GM23338 (cell line): ENCODE measurements at regions not wholly inside any gene's neighbourhood (a gene's known extent, or its start where the extent isn't known, plus 50 kb on each side); places are given as distances from the start of the nearest gene placed in this dataset.

ENCODE experiments used
- ATAC-seq: fragments of 200-7000 bp; cut with Tn5 transposase; 3 replicates; pipeline ENCODE4 v1.9.1; 2020
- DNase-seq: peaks from one replicate; pipeline ENCODE4 v3.0.0-alpha.2; 2015; ENCODE audit warnings: low spot score
- H2AFZ ChIP-seq: fragments of 200-600 bp; sonication (generic); 2 replicates; pipeline ENCODE4 v1.8.0; 2016; ENCODE audit warnings: antibody characterized with exemption, mild to moderate bottlenecking, moderate library complexity
- H3F3A ChIP-seq: fragments of 200-600 bp; sonication (generic); replicated peaks from 2 replicates; pipeline ENCODE4 v1.8.0; 2017; ENCODE audit warnings: antibody characterized with exemption, mixed run types, low read depth
- H3K27ac ChIP-seq: fragments of 200-600 bp; sonication (generic); 2 replicates; pipeline ENCODE4 v1.6.1; 2016; ENCODE audit warnings: low read depth
- H3K27me3 ChIP-seq: fragments of 200-600 bp; sonication (generic); 2 replicates; pipeline ENCODE4 v1.8.0; 2016; ENCODE audit warnings: mild to moderate bottlenecking, mixed run types, moderate library complexity; ENCODE audit not compliant: insufficient read depth
- H3K36me3 ChIP-seq: fragments of 200-600 bp; sonication (generic); 2 replicates; pipeline ENCODE4 v1.8.0; 2016; ENCODE audit warnings: mild to moderate bottlenecking; ENCODE audit not compliant: insufficient read depth
- H3K4me1 ChIP-seq: fragments of 200-600 bp; sonication (generic); 2 replicates; pipeline ENCODE4 v1.8.0; 2016; ENCODE audit warnings: mild to moderate bottlenecking, moderate library complexity; ENCODE audit not compliant: insufficient read depth
- H3K4me2 ChIP-seq: fragments of 200-600 bp; sonication (generic); 2 replicates; pipeline ENCODE4 v1.7.1; 2017; ENCODE audit warnings: mixed run types
- H3K4me3 ChIP-seq: fragments of 200-600 bp; sonication (generic); 2 replicates; pipeline ENCODE4 v1.6.1; 2016; ENCODE audit warnings: mixed run types
- H3K79me2 ChIP-seq: fragments of 200-600 bp; sonication (generic); replicated peaks from 2 replicates; pipeline ENCODE4 v1.8.0; 2017; ENCODE audit warnings: mild to moderate bottlenecking; ENCODE audit not compliant: insufficient read depth
- H3K9me2 ChIP-seq: fragments of 200-600 bp; sonication (generic); 2 replicates; pipeline ENCODE4 v1.8.0; 2017; ENCODE audit not compliant: insufficient read depth
- H4K20me1 ChIP-seq: fragments of 200-600 bp; sonication (generic); replicated peaks from 2 replicates; pipeline ENCODE4 v1.8.0; 2017; ENCODE audit warnings: mild to moderate bottlenecking; ENCODE audit not compliant: insufficient read depth
- H3K27ac Mint-ChIP-seq: 2 replicates; pipeline ENCODE4 v1.8.0; 2020; ENCODE audit warnings: inconsistent platforms, mild to moderate bottlenecking, moderate library complexity, mixed read lengths
- H3K27me3 Mint-ChIP-seq: 3 replicates; pipeline ENCODE4 v1.8.0; 2022; ENCODE audit warnings: low read depth, mild to moderate bottlenecking, moderate library complexity, mixed read lengths, inconsistent platforms; ENCODE audit not compliant: insufficient read depth, poor library complexity
- H3K36me3 Mint-ChIP-seq: 3 replicates; pipeline ENCODE4 v1.8.0; 2021; ENCODE audit warnings: low read depth, mild to moderate bottlenecking, inconsistent platforms, moderate library complexity, mixed read lengths
- H3K4me1 Mint-ChIP-seq: 3 replicates; pipeline ENCODE4 v1.8.0; 2020; ENCODE audit warnings: mild to moderate bottlenecking, inconsistent platforms, mixed read lengths
- H3K4me3 Mint-ChIP-seq: 3 replicates; pipeline ENCODE4 v1.8.0; 2021; ENCODE audit warnings: moderate library complexity, mild to moderate bottlenecking, inconsistent platforms, mixed read lengths
- H3K9me3 Mint-ChIP-seq: 3 replicates; pipeline ENCODE4 v1.8.0; 2020; ENCODE audit warnings: moderate library complexity, mild to moderate bottlenecking, inconsistent platforms, mixed read lengths
- CREB1 ChIP-seq: fragments of 250-450 bp; sonication (Bioruptor Pico); IDR thresholded peaks from 2 replicates; pipeline ENCODE4 v1.5.0; 2020; ENCODE audit warnings: low read depth, mild to moderate bottlenecking, moderate library complexity
- CTCF ChIP-seq, 2 experiments: fragments of 200-600 bp in 1 of 2; sonication (generic) in 1 of 2; conservative IDR thresholded peaks; 2 replicates each; pipeline versions ENCODE4 v1.5.1 to v1.6.1; 2016 to 2017; ENCODE audit warnings: antibody characterized with exemption in 2 of 2, low read depth in 2 of 2, mild to moderate bottlenecking in 2 of 2, moderate library complexity in 1 of 2
- ETS1 ChIP-seq: IDR thresholded peaks from 2 replicates; pipeline ENCODE4 v1.6.1; 2016; ENCODE audit warnings: antibody characterized with exemption
- EZH2 ChIP-seq: fragments of 200-600 bp; sonication (generic); IDR thresholded peaks from one replicate; pipeline ENCODE4 v1.8.0; 2017; ENCODE audit warnings: antibody characterized with exemption, mild to moderate bottlenecking, low read depth; ENCODE audit not compliant: unreplicated experiment
- EZH2phosphoT487 ChIP-seq: fragments of 200-600 bp; sonication (generic); IDR thresholded peaks from one replicate; pipeline ENCODE4 v1.8.1; 2018; ENCODE audit warnings: antibody characterized with exemption; ENCODE audit not compliant: unreplicated experiment
- JUNB ChIP-seq: IDR thresholded peaks from one replicate; pipeline ENCODE4 v1.6.1; 2016; ENCODE audit warnings: antibody characterized with exemption; ENCODE audit not compliant: unreplicated experiment
- NANOG ChIP-seq: IDR thresholded peaks from 2 replicates; pipeline ENCODE4 v1.6.1; 2016; ENCODE audit warnings: antibody characterized with exemption, borderline replicate concordance
- POLR2AphosphoS5 ChIP-seq: IDR thresholded peaks from 2 replicates; pipeline ENCODE4 v1.6.1; 2016; ENCODE audit warnings: antibody characterized with exemption, low read depth
- REST ChIP-seq: IDR thresholded peaks from one replicate; pipeline ENCODE4 v1.6.1; 2018; ENCODE audit warnings: antibody characterized with exemption; ENCODE audit not compliant: unreplicated experiment
- STAT1 ChIP-seq: IDR thresholded peaks from one replicate; pipeline ENCODE4 v1.6.1; 2016; ENCODE audit warnings: antibody characterized with exemption; ENCODE audit not compliant: unreplicated experiment
- ZNF114 ChIP-seq: fragments of 250-450 bp; sonication (Bioruptor Pico); IDR thresholded peaks from 2 replicates; pipeline ENCODE4 v1.5.0; 2020; ENCODE audit warnings: mild to moderate bottlenecking, moderate library complexity
- ZNF331 ChIP-seq: fragments of 250-450 bp; sonication (Bioruptor Pico); IDR thresholded peaks from 2 replicates; pipeline ENCODE4 v1.5.0; 2020; ENCODE audit warnings: low read depth, mild to moderate bottlenecking, moderate library complexity
- ZNF462 ChIP-seq: fragments of 250-450 bp; sonication (Bioruptor Pico); IDR thresholded peaks from 2 replicates; pipeline ENCODE4 v1.5.0; 2020; ENCODE audit warnings: mild to moderate bottlenecking, moderate library complexity

- no peaks in the 10 kb centered on the region for H3K79me2 ChIP-seq
- ATAC-seq = no peak
- no peaks in the 10 kb centered on the region for H3K36me3 ChIP-seq
- Mint-ChIP-seq H3K27ac (no peak overlapping the region), H3K4me3 (no peak overlapping the region), H3K9me3 (no peaks in the 10 kb centered on the region), H3K36me3 (no peaks in the 10 kb centered on the region), H3K4me1 (peaks cover 4% of the 10 kb centered on the region; the same call in 2 of the 3 replicates), H3K27me3 (no peaks in the 10 kb centered on the region)
- H3F3A ChIP-seq = no peaks in the 10 kb centered on the region
- H4K20me1 ChIP-seq = no peaks in the 10 kb centered on the region
- H3K27me3 ChIP-seq = no peaks in the 10 kb centered on the region
- TF ChIP-seq ZNF462 (CRISPR knock-in tag) (no peak), ETS1 (no peak), JUNB (no peak), CREB1 (no peak), ZNF114 (CRISPR knock-in tag) (no peak), NANOG (no peak), POLR2AphosphoS5 (no peak), ZNF331 (CRISPR knock-in tag) (no peak), EZH2 (no peak), STAT1 (no peak), EZH2phosphoT487 (no peak), CTCF (conservative IDR thresholded peaks at IDR 0.05; ENCODE audit: low read depth in 2 of 2) (no peak), REST (no peak)
- no peak overlapping the region for H3K4me3 ChIP-seq
- no peaks in the 10 kb centered on the region for H3K4me1 ChIP-seq
- no peak overlapping the region for H3K4me2 ChIP-seq
- no peaks in the 10 kb centered on the region for H3K9me2 ChIP-seq
- no peak overlapping the region for H3K27ac ChIP-seq
- DNase-seq = no peak
- no peak overlapping the region for H2AFZ ChIP-seq
Observed at GRCh38 chr6:148080315-148080714, 262.3 kb upstream of the SASH1 start.
